Pancreas (tissue), 10 donors: ENCODE measurements at regions not wholly inside any gene's neighbourhood (a gene's known extent, or its start where the extent isn't known, plus 50 kb on each side); places are given as distances from the start of the nearest gene placed in this dataset.
A peak's percentile ranks its signal among the peaks of the same experiment; 100 is the strongest.

Source experiments
- ATAC-seq, 4 donors: fragments of 200-7000 bp; cut with Tn5 transposase; one replicate each; pipeline versions ENCODE4 v1.8.0 to v1.9.1; 2020; ENCODE audit warnings: mild to moderate bottlenecking in 4 of 4, moderate library complexity in 4 of 4
- DNase-seq, 6 donors: peaks; one replicate each; pipeline ENCODE4 v3.0.0-alpha.2; 2020
- FAIRE-seq: peaks from 2 replicates; lab custom pipeline; 2012; peaks lifted over from hg19 to GRCh38; lab: Jason Lieb, UNC
- H3K27ac ChIP-seq, 4 donors: fragments of 200-600 bp; sonication (generic); 1 replicate in 3 of 4; 2 replicates in 1 of 4; pipeline versions ENCODE4 v1.5.0 to v1.8.0; 2020
- H3K27me3 ChIP-seq, 4 donors: fragments of 200-600 bp; one replicate each; pipeline ENCODE4 v1.8.0; 2021
- H3K36me3 ChIP-seq, 3 donors: fragments of 200-600 bp; sonication (generic) in 1 of 3; one replicate each; pipeline versions ENCODE4 v1.5.0 to v1.8.0; 2020 to 2021
- H3K4me1 ChIP-seq, 3 donors: fragments of 200-600 bp; one replicate each; pipeline ENCODE4 v1.8.0; 2021
- H3K4me3 ChIP-seq, 4 donors: fragments of 200-600 bp; sonication (generic) in 2 of 4; one replicate each; pipeline versions ENCODE4 v1.5.0 to v1.8.0; 2020 to 2021
- H3K9me3 ChIP-seq, 4 donors: fragments of 200-600 bp; one replicate each; pipeline ENCODE4 v1.8.0; 2021
- CTCF ChIP-seq, 4 donors: fragments of 200-600 bp; sonication (generic) in 3 of 4; IDR thresholded peaks; one replicate each; pipeline versions ENCODE4 v1.5.0 to v1.8.0; 2021; ENCODE audit warnings: antibody characterized with exemption in 4 of 4
- WGBS, 2 donors: extraction: QIAGEN DNeasy Blood & Tissue Kit; methylation state at CpG; one replicate each; pipeline ENCODE4 v1.1.7; 2013; 5-methylcytosine and 5-hydroxymethylcytosine counted together
- intact Hi-C, 3 donors: fragments of 100-400 bp; cut with DNase I; formaldehyde crosslinking; loops; one replicate each; pipeline versions ENCODE4 v1.11.1 to v1.14.2; 2022
- donor health status: healthy with polysubstance abuse.
- donor health status: DM: no; HTN: no; CAD: no; lungs with moderate emphysema.
- donor health status: DM: no; HTN: no; CAD: no.
- donor health status: control.
- donor health status: control.
- donor health status: Bipolar disorder and iron deficiency.
- donor health status: DM: yes; HTN: yes; CAD: no.
- donor health status: DM: no; HTN: no; CAD: no.
- donor health status: DM: no; HTN: no; CAD: no.
- donor health status: DM: yes; HTN: yes; CAD: no.

DNA sequence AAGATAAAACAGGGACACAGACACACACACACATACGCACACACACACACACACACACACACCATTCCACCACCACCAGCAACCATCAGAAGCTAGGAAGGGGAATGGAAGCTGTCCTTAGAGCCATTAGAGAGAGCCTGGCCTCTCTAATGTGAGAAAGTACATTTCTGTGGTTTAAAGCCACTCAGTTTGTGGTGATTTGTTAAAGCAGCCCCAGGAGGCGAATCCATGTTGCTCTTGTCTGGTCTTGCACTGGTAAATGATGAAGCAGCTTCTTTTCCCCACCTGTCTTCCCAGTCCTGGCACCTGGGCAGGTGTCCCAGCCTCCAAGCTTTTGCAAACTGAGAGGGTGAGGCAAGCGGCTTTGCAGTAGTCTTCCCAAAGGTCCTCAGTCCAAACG lies 118.9 kb upstream of the KL start:
- H3K36me3 ChIP-seq, result no peaks in the 10 kb centered on the region
- no peaks in the 10 kb centered on the region for H3K4me1 ChIP-seq
- TF ChIP-seq CTCF (IDR thresholded peaks at IDR 0.05), result no peak
- intact Hi-C loops, result no loop called here
- ATAC-seq (no peak), FAIRE-seq (no peak), DNase-seq (no peak)
- H3K9me3 ChIP-seq, result no peaks in the 10 kb centered on the region
- H3K4me3 ChIP-seq, result no peak overlapping the region
- no peak overlapping the region for H3K27ac ChIP-seq
- no peaks in the 10 kb centered on the region for H3K27me3 ChIP-seq
- 77 to 87% methylated on average over 4 of the region's 4 CpGs for WGBS, 2 donors

DNA sequence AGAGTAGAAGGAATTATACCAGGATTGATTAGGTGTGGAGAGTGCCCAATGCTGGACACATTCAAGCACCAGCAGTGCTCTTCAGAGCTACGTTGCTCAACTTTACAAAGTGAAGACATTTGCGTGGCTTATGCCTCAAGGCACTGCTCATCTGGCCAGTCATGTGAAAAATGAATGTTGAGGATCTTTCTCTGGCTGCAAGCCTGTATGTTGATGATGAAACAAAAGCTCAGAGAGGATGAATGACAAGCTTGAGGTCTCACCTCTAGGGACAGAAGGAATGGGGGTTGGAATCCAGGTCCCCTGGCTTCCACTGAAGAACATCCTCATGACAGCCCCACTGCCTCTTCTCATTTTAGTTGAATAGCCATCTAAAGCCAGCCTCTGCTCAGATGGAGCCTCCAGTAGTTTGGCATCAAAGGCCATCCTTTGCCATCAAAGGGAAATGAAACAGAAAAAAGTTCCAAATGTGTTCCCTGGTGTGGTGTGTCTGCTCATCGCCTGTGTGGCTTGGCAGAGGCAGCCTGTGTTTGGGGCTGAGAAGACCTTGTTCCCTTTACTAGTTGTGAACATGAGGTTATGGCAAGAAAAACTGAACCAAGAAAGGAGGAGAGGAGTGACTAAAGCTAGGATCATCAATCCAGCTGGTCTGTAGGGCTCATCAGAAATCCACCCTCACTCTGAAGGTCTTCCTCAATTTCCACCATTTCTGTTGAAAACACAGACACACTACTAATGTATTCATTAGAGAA lies 114.0 kb upstream of the KL start:
- H3K4me3 ChIP-seq, result no peak overlapping the region
- no peak for TF ChIP-seq CTCF (IDR thresholded peaks at IDR 0.05)
- FAIRE-seq (no peak), ATAC-seq (peak in 2 of 4 donors; percentile 14 to 15), DNase-seq (no peak)
- no peaks in the 10 kb centered on the region for H3K36me3 ChIP-seq
- H3K27ac ChIP-seq, result no peak overlapping the region
- no peaks in the 10 kb centered on the region for H3K4me1 ChIP-seq
- no peaks in the 10 kb centered on the region for H3K27me3 ChIP-seq
- no peaks in the 10 kb centered on the region for H3K9me3 ChIP-seq
- intact Hi-C loops, result no loop called here
- 65 to 75% methylated on average over 3 of the region's 3 CpGs for WGBS, 2 donors

DNA sequence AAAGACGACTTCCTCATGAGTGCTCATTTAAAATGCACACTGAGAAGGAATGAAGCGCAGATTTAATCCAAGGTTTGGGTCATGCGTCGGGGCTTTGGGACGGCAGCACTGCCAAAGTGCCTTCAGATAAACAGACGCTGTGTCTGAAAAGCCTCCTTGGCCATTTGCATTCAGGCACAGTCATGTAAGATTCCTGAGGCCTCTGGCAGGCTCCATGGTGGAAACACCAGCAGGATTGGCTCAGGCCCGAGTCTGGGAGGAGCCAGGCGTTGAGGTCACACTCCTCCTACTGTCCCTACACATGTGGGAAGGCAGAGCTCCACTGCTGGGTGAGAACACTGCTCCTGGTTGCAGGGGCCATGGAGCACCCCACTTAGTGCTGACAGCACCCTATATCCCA lies 113.3 kb upstream of the KL start:
- Histone ChIP-seq H3K27ac (no peak overlapping the region), H3K4me1 (no peaks in the 10 kb centered on the region), H3K36me3 (no peaks in the 10 kb centered on the region), H3K4me3 (no peak overlapping the region), H3K27me3 (no peaks in the 10 kb centered on the region), H3K9me3 (no peaks in the 10 kb centered on the region)
- intact Hi-C loops, result no loop called here
- peak in 3 of 4 donors; percentile 61 to 65 (median 64) for ATAC-seq
- FAIRE-seq, result no peak
- DNase-seq, result peak in 2 of 6 donors; percentile 12 to 33
- no peak for TF ChIP-seq CTCF (IDR thresholded peaks at IDR 0.05)
- 58 to 67% methylated on average over 8 of the region's 8 CpGs for WGBS, 2 donors

GRCh38 chr13:32903720-32904119 lies 112.5 kb upstream of the KL start:
- TF ChIP-seq CTCF (IDR thresholded peaks at IDR 0.05), result no peak
- H3K4me1 ChIP-seq, result no peaks in the 10 kb centered on the region
- H3K36me3 ChIP-seq, result no peaks in the 10 kb centered on the region
- no peaks in the 10 kb centered on the region for H3K27me3 ChIP-seq
- no peak overlapping the region for H3K27ac ChIP-seq
- no peaks in the 10 kb centered on the region for H3K9me3 ChIP-seq
- WGBS, 2 donors, result 81 to 91% methylated on average over 5 of the region's 5 CpGs
- no peak for DNase-seq
- H3K4me3 ChIP-seq, result no peak overlapping the region
- intact Hi-C loops, result no loop called here
- no peak for FAIRE-seq
- ATAC-seq, result peak in 2 of 4 donors; percentile 16 to 55

- no peak for DNase-seq
- intact Hi-C loops, result no loop called here
- WGBS, 2 donors, result 81 to 88% methylated on average over 2 of the region's 2 CpGs
- FAIRE-seq, result no peak
- no peak for ATAC-seq
- Histone ChIP-seq H3K4me1 (no peaks in the 10 kb centered on the region), H3K9me3 (no peaks in the 10 kb centered on the region), H3K36me3 (no peaks in the 10 kb centered on the region), H3K27ac (no peak overlapping the region), H3K4me3 (no peak overlapping the region), H3K27me3 (no peaks in the 10 kb centered on the region)
- no peak for TF ChIP-seq CTCF (IDR thresholded peaks at IDR 0.05)
Observed at GRCh38 chr13:32904266-32904665, 112.0 kb upstream of the KL start.
